ENCODE measurements at regions not wholly inside any gene's neighbourhood (a gene's known extent, or its start where the extent isn't known, plus 50 kb on each side); places are given as distances from the start of the nearest gene placed in this dataset.
A peak's percentile ranks its signal among the peaks of the same experiment; 100 is the strongest.

DNA sequence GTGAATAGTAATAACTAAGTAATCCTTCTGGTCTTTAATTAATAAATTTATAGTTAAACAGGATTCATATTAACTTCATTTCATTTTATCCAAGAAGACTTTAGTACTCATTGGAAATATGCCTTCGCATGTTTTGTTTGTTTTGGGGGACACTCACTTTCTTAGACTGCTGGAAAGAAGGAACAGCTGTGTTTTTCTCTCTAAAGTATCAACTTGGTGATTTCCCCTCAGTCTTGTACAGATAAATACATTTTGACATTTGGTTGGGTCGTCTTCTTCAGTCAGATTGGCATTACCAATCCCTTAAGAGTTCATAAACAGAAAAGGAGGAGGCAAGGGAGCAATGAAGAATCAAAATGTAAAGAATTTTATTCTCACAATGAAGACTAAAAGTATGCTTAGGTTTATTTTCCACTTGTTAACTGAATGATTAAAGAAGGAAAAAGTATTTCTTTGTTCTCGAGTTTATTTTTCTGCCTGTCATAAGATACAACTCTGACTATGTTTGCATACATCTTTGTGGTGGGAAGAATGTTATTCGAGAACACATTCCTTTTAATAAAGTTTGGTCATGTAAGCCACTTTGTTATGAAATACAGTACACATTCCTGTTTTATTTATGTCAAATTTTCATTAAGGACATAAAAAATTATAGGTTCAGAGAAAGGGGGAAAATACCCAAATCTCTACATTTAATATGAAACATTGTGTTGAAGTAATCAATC, 140.2 kb downstream of the GMNC start:
- no peak for DNase-seq (ENCODE audit: low spot score)

- DNase-seq (ENCODE audit: low spot score) = no peak
Measured at GRCh38 chr3:190721330-190721729, 141.2 kb downstream of the GMNC start.

GRCh38 chr3:190718671-190719070, 143.8 kb downstream of the GMNC start:
- DNase-seq (ENCODE audit: low spot score) = peak; percentile 54

GRCh38 chr3:190718097-190718496, 144.4 kb downstream of the GMNC start:
- DNase-seq (ENCODE audit: low spot score) = no peak

DNA sequence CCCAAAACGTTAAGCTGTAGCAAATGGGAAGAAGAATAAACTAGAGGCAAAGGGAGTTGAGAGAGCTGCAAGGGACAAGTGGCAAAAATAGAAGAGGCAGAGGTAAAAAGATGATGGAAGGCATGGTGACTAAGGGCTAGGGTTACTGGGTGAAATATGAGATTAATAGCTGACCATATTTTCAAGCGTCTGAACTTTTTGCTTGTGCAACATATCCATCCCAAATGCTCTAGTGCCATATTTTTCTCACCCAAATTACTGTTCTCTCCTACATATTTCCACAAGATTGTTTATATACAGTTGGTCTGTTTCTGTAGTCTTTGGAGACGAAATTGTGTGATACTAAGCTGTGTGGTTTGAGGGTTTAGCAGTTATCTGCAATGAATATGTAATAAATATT, 145.5 kb downstream of the GMNC start:
- DNase-seq (ENCODE audit: low spot score) = no peak

- no peak for DNase-seq (ENCODE audit: low spot score)
Measured at GRCh38 chr3:190716211-190716610, 146.3 kb downstream of the GMNC start.

GRCh38 chr3:190710723-190711122, 151.8 kb downstream of the GMNC start:
- no peak for DNase-seq (ENCODE audit: low spot score)

GRCh38 chr3:190709351-190709773, 153.1 kb downstream of the GMNC start:
- no peak for DNase-seq (ENCODE audit: low spot score)
